Upper lobe of right lung (tissue), 1 donor: ENCODE measurements at regions not wholly inside any gene's neighbourhood (a gene's known extent, or its start where the extent isn't known, plus 50 kb on each side); places are given as distances from the start of the nearest gene placed in this dataset.
"Not testable (repeated sequence)": the region's sequence is repeated elsewhere in the genome, so short reads cannot be mapped to it uniquely, and the experiment has no call there.

Experiments used
- ATAC-seq: fragments of 200-7000 bp; cut with Tn5 transposase; one replicate; pipeline ENCODE4 v1.9.1; 2020; ENCODE audit warnings: mild to moderate bottlenecking, moderate library complexity
- DNase-seq: peaks from one replicate; pipeline ENCODE4 v3.0.0-alpha.2; 2020
- H3K27ac ChIP-seq: fragments of 200-600 bp; one replicate; pipeline ENCODE4 v1.8.0; 2022
- H3K27me3 ChIP-seq: fragments of 200-600 bp; one replicate; pipeline ENCODE4 v1.8.0; 2022; ENCODE audit warnings: mild to moderate bottlenecking
- H3K36me3 ChIP-seq: fragments of 200-600 bp; one replicate; pipeline ENCODE4 v1.8.0; 2022
- H3K4me1 ChIP-seq: fragments of 200-600 bp; one replicate; pipeline ENCODE4 v1.8.0; 2022
- H3K4me3 ChIP-seq: fragments of 200-600 bp; one replicate; pipeline ENCODE4 v1.8.0; 2022; ENCODE audit warnings: mild to moderate bottlenecking
- H3K9me3 ChIP-seq: fragments of 200-600 bp; one replicate; pipeline ENCODE4 v1.8.0; 2022
- intact Hi-C: fragments of 100-400 bp; cut with DNase I; formaldehyde crosslinking; loops from one replicate; pipeline ENCODE4 v1.11.0; 2022
- TF ChIP-seq, protein P1 (sequence below): fragments of 200-600 bp; IDR thresholded peaks from one replicate; pipeline ENCODE4 v1.8.0; 2022; ENCODE audit warnings: antibody characterized with exemption
- donor health status: DM: no; HTN: yes; CAD: no; lungs with severe emphysema.

- Histone ChIP-seq H3K36me3 (no peaks in the 10 kb centered on the region), H3K9me3 (no peaks in the 10 kb centered on the region), H3K4me3 (no peak overlapping the region), H3K4me1 (no peaks in the 10 kb centered on the region), H3K27ac (no peak overlapping the region), H3K27me3 (no peaks in the 10 kb centered on the region)
- TF ChIP-seq, protein P1, sequence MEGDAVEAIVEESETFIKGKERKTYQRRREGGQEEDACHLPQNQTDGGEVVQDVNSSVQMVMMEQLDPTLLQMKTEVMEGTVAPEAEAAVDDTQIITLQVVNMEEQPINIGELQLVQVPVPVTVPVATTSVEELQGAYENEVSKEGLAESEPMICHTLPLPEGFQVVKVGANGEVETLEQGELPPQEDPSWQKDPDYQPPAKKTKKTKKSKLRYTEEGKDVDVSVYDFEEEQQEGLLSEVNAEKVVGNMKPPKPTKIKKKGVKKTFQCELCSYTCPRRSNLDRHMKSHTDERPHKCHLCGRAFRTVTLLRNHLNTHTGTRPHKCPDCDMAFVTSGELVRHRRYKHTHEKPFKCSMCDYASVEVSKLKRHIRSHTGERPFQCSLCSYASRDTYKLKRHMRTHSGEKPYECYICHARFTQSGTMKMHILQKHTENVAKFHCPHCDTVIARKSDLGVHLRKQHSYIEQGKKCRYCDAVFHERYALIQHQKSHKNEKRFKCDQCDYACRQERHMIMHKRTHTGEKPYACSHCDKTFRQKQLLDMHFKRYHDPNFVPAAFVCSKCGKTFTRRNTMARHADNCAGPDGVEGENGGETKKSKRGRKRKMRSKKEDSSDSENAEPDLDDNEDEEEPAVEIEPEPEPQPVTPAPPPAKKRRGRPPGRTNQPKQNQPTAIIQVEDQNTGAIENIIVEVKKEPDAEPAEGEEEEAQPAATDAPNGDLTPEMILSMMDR, result no peak
- ATAC-seq (no peak), DNase-seq (no peak)
- intact Hi-C loops, result no loop called here
Observed at GRCh38 chr11:89545691-89546090, 54.5 kb upstream of the NOX4 start.

DNA sequence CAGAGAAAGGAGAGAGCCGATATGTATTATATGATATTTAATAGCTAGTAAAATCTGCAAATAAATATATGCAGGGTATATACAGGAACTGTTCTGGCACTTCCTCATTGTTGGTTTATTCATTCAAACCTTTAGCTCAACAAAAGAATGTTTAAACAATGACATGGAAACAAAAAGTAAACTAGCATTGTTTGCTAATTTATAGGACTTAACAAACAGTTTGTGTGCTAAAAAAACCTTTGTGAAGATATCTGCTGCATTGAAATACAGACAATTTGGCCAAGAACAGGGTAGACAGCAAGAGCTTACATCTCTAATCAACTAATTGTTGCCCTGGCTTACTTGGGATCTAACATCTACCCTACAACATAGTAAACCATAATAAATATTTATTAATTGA, 64.6 kb upstream of the NOX4 start:
- H3K27me3 ChIP-seq, intact Hi-C loops, H3K9me3 ChIP-seq, H3K36me3 ChIP-seq, H3K4me3 ChIP-seq, H3K4me1 ChIP-seq, DNase-seq, ATAC-seq, H3K27ac ChIP-seq: not testable (repeated sequence)

DNA sequence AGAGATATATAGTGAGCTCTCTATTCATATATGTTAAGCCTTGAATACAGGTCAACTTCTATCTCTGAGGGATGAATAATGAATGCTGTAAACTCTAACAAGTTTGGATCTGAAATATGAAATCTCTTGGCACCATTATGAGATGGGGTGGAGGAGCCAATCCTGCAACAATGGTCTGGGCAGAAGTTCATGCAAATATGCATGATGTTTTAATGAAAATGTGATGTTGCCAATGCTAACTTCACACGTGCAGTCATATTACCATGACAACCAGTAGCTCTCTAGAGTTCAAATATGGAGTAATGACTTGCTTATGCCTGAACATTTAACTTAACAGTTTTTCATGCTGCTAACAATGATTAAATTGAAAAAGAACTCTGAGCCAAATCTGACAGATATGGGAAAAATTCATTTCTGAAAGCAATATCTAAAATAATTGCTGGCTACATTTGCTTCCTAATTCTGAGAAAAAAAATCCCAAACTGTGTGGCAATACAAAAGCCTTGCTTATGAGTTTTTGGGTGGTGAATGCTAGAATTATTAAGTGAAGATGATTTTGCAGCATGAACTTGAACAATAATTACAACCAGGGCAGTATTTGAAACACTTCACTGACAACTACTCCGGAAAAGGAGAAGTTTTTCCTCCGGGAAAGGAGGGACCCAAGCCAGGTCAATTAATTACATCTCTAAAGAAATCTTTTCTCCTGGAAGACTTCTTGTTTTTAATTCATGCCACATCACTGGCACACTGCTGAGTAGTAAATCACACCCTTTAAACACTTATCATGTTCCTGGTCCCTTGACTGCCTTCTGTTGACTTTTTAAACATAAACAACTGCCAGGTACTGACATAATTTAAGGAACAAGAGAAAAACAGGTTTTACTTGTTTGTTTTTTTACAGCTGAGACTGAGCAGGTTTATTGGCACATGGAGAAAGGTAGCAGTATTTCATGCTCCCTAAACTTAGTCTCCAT, 65.8 kb upstream of the NOX4 start:
- DNase-seq, H3K27me3 ChIP-seq, intact Hi-C loops, H3K36me3 ChIP-seq, H3K4me1 ChIP-seq, H3K9me3 ChIP-seq, H3K27ac ChIP-seq, H3K4me3 ChIP-seq: not testable (repeated sequence)
- peak; percentile 75 for ATAC-seq

DNA sequence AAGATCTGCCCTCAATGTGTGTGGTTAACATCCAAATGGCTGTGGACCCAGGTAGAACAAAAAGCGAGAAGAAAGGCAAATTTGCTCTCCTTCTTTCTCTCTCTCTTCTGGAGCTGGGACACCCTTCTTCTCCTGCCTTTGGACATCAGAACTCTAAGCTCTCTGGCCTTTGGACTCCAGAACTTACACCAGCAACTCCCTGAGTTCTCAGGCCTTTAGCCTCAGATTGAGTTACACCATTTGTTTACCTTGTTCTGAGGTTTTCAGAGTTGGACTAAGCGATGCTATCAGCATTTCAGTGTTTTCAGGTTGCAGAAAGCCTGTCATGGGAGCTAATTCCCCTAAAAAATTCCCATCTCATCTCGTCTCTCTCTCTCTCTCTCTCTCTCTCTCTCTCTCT, 69.4 kb upstream of the NOX4 start:
- DNase-seq, H3K27me3 ChIP-seq, H3K9me3 ChIP-seq, intact Hi-C loops, ATAC-seq, H3K4me3 ChIP-seq, H3K36me3 ChIP-seq, H3K4me1 ChIP-seq, H3K27ac ChIP-seq: not testable (repeated sequence)

DNA sequence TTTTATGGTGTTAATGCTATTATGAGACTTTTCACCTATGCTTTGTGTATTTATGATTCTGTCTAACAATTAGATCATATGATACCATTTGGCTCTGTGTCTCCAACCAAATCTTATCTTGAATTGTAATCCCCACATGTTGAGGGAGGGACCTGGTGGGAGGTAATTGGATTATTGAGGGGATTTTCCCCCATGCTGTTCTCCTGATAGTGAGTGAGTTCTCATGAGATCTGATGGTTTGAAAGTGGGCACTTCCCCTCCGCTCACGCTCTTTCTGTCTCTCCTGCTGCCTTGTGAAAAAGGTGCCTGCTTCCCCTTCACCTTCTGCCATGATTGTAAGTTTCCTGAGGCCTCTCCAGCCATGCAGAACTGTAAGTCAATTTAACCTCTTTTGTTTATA, 71.6 kb upstream of the NOX4 start:
- intact Hi-C loops, H3K4me1 ChIP-seq, DNase-seq, H3K9me3 ChIP-seq, H3K27ac ChIP-seq, H3K4me3 ChIP-seq, H3K36me3 ChIP-seq, ATAC-seq, H3K27me3 ChIP-seq: not testable (repeated sequence)

GRCh38 chr11:89566972-89567371, 75.8 kb upstream of the NOX4 start:
- H3K36me3 ChIP-seq, result no peaks in the 10 kb centered on the region
- TF ChIP-seq, protein P1, result no peak
- intact Hi-C loops, result no loop called here
- H3K27me3 ChIP-seq, result no peaks in the 10 kb centered on the region
- H3K27ac ChIP-seq, result no peak overlapping the region
- DNase-seq (no peak), ATAC-seq (peak; percentile 34)
- no peaks in the 10 kb centered on the region for H3K4me1 ChIP-seq
- H3K4me3 ChIP-seq, result no peak overlapping the region
- no peaks in the 10 kb centered on the region for H3K9me3 ChIP-seq

- ATAC-seq, H3K27me3 ChIP-seq, DNase-seq, H3K4me1 ChIP-seq, H3K36me3 ChIP-seq, H3K27ac ChIP-seq, intact Hi-C loops, H3K9me3 ChIP-seq, H3K4me3 ChIP-seq: not testable (repeated sequence)
Observed at GRCh38 chr11:89569387-89569786, 78.2 kb upstream of the NOX4 start.

GRCh38 chr11:89571706-89572105, 80.5 kb upstream of the NOX4 start:
- DNase-seq, ATAC-seq, H3K4me1 ChIP-seq, H3K27me3 ChIP-seq, H3K27ac ChIP-seq, H3K4me3 ChIP-seq, H3K36me3 ChIP-seq, intact Hi-C loops, H3K9me3 ChIP-seq: not testable (repeated sequence)

DNA sequence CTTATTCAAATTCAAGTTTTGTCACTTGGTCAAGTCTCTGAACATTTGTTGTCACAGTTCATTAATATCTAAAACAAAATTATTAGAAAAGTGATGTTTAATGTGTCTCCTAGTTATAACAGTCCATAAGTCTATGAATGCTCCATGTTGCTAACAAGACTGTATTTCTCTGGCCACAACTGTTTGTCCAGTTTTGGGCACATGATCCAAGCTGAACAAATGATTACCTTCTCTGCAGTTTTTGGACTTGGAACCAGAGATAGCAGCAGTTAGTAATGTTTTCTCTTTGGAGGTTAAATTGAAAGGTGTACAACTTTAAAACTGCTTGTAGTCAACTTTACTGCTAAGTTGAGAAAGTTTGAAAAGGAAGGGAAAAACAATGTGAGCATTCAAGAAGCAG, 84.7 kb upstream of the NOX4 start:
- H3K4me1 ChIP-seq, ATAC-seq, H3K27ac ChIP-seq, DNase-seq, intact Hi-C loops, H3K9me3 ChIP-seq, H3K27me3 ChIP-seq, H3K36me3 ChIP-seq, H3K4me3 ChIP-seq: not testable (repeated sequence)

GRCh38 chr11:89577428-89577827, 86.3 kb upstream of the NOX4 start:
- H3K36me3 ChIP-seq, ATAC-seq, DNase-seq, H3K4me3 ChIP-seq, H3K9me3 ChIP-seq, intact Hi-C loops, H3K27ac ChIP-seq, H3K27me3 ChIP-seq, H3K4me1 ChIP-seq: not testable (repeated sequence)
